ENCODE measurements at regions not wholly inside any gene's neighbourhood (a gene's known extent, or its start where the extent isn't known, plus 50 kb on each side); places are given as distances from the start of the nearest gene placed in this dataset.
A peak's percentile ranks its signal among the peaks of the same experiment; 100 is the strongest.

GRCh38 chr1:219993554-219994433, 52.5 kb downstream of the EPRS1 start:
- DNase-seq = no peak

GRCh38 chr1:219991919-219992318, 54.4 kb downstream of the EPRS1 start:
- no peak for DNase-seq

GRCh38 chr1:219991511-219991810, 54.8 kb downstream of the EPRS1 start:
- DNase-seq = no peak

GRCh38 chr1:219990782-219991510, 55.4 kb downstream of the EPRS1 start:
- DNase-seq = peak; percentile 2

- no peak for DNase-seq
Measured at GRCh38 chr1:219989766-219990165, 56.5 kb downstream of the EPRS1 start.

GRCh38 chr1:219988818-219989217, 57.5 kb downstream of the EPRS1 start:
- no peak for DNase-seq

- DNase-seq = no peak
Measured at GRCh38 chr1:219988387-219988786, 57.9 kb downstream of the EPRS1 start.

GRCh38 chr1:219987325-219987724, 59.0 kb upstream of the SLC30A10 start:
- DNase-seq = no peak

- no peak for DNase-seq
Measured at GRCh38 chr1:219985169-219985568, 56.8 kb upstream of the SLC30A10 start.
